Tibial nerve (tissue), 3 donors: ENCODE measurements at regions not wholly inside any gene's neighbourhood (a gene's known extent, or its start where the extent isn't known, plus 50 kb on each side); places are given as distances from the start of the nearest gene placed in this dataset.

Source experiments
- CTCF ChIP-seq, 5 experiments: fragments of 200-600 bp in 3 of 5; fragments of 450-650 bp in 2 of 5; sonication (generic) in 3 of 5; IDR thresholded peaks; one replicate each; pipeline ENCODE4 v1.5.1; 2016 to 2019; ENCODE audit warnings: antibody characterized with exemption in 5 of 5, mild to moderate bottlenecking in 3 of 5, moderate library complexity in 2 of 5
- POLR2A ChIP-seq, 2 donors: fragments of 450-650 bp; IDR thresholded peaks; one replicate each; pipeline ENCODE4 v1.6.1; 2017; ENCODE audit warnings: antibody characterized with exemption in 2 of 2, mild to moderate bottlenecking in 2 of 2, moderate library complexity in 2 of 2

DNA sequence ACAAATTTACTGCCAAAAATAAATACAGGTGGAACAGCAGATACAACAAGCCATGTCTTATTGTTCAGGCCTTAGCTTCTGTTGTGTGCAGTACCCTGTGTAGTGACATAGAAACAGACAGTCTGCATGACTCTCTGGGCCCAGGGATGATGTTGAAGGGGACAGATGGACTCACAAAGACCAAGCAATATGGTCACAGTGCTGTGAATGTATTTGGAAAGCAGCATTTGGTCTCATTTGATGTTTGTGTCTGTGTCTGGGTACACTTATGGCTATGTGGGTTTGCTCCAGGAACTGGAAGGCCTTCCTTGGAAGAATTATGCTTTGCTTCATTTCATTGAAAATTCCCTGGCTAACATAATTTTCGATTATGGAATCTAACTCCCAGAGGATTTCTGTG lies 158.5 kb downstream of the CDC42EP3 start:
- TF ChIP-seq CTCF (IDR thresholded peaks at IDR 0.05) (no peak), POLR2A (IDR thresholded peaks at IDR 0.05) (no peak)
